Calu3 (cell line): ENCODE measurements at regions not wholly inside any gene's neighbourhood (a gene's known extent, or its start where the extent isn't known, plus 50 kb on each side); places are given as distances from the start of the nearest gene placed in this dataset.

Experiments used
- BruUV-seq: library from RNA; stranded (reverse); fragments of 400-500 nt; replicated peaks from 2 replicates; lab custom pipeline; 2021; lab: Mats Ljungman, UMichigan
- CTCF ChIA-PET: fragments of 300-600 bp; sonication (Branson Sonifier 250); formaldehyde crosslinking; loops from one replicate; lab custom pipeline; 2022; ENCODE audit warnings: antibody characterized with exemption; lab: Charles Lee
- DNase-seq: peaks from one replicate; pipeline ENCODE4 v3.0.0; 2022
- H3K27ac Mint-ChIP-seq: one replicate; pipeline ENCODE4 v1.8.0; 2022; ENCODE audit warnings: mixed read lengths; ENCODE audit not compliant: unreplicated experiment
- H3K27me3 Mint-ChIP-seq: one replicate; pipeline ENCODE4 v1.8.0; 2022; ENCODE audit warnings: mixed read lengths; ENCODE audit not compliant: unreplicated experiment
- H3K36me3 Mint-ChIP-seq: one replicate; pipeline ENCODE4 v1.8.0; 2022; ENCODE audit warnings: mild to moderate bottlenecking, moderate library complexity, mixed read lengths; ENCODE audit not compliant: insufficient read depth, unreplicated experiment
- H3K4me1 Mint-ChIP-seq: one replicate; pipeline ENCODE4 v1.8.0; 2022; ENCODE audit warnings: mild to moderate bottlenecking, low read depth, mixed read lengths; ENCODE audit not compliant: unreplicated experiment
- H3K4me3 Mint-ChIP-seq: one replicate; pipeline ENCODE4 v1.8.0; 2022; ENCODE audit warnings: mild to moderate bottlenecking, low read depth, moderate library complexity, mixed read lengths; ENCODE audit not compliant: unreplicated experiment
- H3K9me3 Mint-ChIP-seq: one replicate; pipeline ENCODE4 v1.8.0; 2022; ENCODE audit warnings: low read depth, mixed read lengths; ENCODE audit not compliant: unreplicated experiment
- intact Hi-C: fragments of 100-400 bp; cut with micrococcal nuclease; formaldehyde crosslinking; loops from one replicate; pipeline ENCODE4 v1.10.0; 2022; ENCODE audit not compliant: unreplicated experiment
- TF ChIP-seq, protein P1 (sequence below): fragments of 200-600 bp; IDR thresholded peaks from one replicate; pipeline ENCODE4 v1.8.0; 2022; ENCODE audit warnings: antibody characterized with exemption; ENCODE audit not compliant: unreplicated experiment

DNA sequence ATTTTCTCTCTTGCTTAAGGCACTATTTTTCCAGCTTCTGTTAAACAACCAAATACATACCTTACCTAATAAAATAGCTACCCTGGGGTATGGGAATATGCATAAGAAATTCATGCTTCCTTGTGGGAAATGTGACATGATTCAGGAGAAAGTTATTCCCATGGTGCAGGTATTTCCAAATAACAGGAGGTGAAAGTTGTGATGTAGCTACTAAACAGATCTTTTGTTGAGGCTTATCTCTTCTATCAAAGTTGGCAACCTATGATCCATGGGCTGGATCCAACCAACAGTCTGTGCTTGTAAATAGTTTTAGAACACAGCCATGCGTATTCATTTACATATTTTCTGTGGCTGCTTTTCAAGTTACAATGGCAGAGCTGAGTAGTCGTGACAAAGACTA is 177.8 kb upstream of the NBEA start:
- no peaks in the 10 kb centered on the region for H3K36me3 Mint-ChIP-seq
- no peak for DNase-seq
- no TSS peak for BruUV-seq
- CTCF ChIA-PET: no interaction called here
- H3K27ac Mint-ChIP-seq: no peak overlapping the region
- intact Hi-C loops: no loop called here
- H3K27me3 Mint-ChIP-seq: no peaks in the 10 kb centered on the region
- TF ChIP-seq, protein P1, sequence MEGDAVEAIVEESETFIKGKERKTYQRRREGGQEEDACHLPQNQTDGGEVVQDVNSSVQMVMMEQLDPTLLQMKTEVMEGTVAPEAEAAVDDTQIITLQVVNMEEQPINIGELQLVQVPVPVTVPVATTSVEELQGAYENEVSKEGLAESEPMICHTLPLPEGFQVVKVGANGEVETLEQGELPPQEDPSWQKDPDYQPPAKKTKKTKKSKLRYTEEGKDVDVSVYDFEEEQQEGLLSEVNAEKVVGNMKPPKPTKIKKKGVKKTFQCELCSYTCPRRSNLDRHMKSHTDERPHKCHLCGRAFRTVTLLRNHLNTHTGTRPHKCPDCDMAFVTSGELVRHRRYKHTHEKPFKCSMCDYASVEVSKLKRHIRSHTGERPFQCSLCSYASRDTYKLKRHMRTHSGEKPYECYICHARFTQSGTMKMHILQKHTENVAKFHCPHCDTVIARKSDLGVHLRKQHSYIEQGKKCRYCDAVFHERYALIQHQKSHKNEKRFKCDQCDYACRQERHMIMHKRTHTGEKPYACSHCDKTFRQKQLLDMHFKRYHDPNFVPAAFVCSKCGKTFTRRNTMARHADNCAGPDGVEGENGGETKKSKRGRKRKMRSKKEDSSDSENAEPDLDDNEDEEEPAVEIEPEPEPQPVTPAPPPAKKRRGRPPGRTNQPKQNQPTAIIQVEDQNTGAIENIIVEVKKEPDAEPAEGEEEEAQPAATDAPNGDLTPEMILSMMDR: no peak
- H3K9me3 Mint-ChIP-seq: no peaks in the 10 kb centered on the region
- peaks cover 8% of the 10 kb centered on the region for H3K4me1 Mint-ChIP-seq
- H3K4me3 Mint-ChIP-seq: no peak overlapping the region

DNA sequence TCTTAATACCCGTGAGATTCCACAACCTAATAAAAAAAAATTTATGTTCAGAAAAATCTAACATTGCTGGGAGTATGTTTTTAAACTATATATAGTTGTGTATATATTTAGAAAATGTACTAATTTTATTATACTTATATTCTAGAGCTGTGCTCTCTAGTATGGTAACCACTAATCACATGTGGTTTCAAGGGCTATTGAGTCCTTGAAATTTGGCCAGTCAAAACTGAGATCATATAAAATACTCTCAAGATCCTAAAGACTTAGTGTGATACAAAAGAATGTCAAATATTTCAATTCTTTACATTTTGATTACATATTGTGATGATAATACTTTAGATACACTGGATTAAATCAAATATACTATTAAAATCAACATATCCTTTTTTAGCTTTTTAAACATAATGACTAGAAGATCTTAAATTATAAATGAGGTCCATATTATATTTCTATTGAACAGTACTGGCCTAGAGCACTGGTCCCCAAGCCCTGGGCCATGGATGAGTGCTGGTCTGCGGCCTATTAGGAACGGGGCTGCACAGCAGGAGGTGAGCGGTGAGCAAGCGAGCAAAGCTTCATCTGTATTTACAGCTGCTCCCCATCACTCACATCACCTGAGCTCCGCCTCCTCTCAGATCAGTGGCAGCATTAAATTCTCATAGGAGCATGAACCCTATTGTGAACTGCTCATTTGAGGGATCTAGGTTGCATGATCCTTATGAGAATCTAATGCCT is 176.5 kb upstream of the NBEA start:
- TF ChIP-seq, protein P1: no peak
- H3K27ac Mint-ChIP-seq: no peak overlapping the region
- peaks cover 8% of the 10 kb centered on the region for H3K4me1 Mint-ChIP-seq
- CTCF ChIA-PET: no interaction called here
- no peaks in the 10 kb centered on the region for H3K9me3 Mint-ChIP-seq
- no peaks in the 10 kb centered on the region for H3K27me3 Mint-ChIP-seq
- intact Hi-C loops: no loop called here
- BruUV-seq: no TSS peak
- H3K4me3 Mint-ChIP-seq: no peak overlapping the region
- no peak for DNase-seq
- no peaks in the 10 kb centered on the region for H3K36me3 Mint-ChIP-seq

DNA sequence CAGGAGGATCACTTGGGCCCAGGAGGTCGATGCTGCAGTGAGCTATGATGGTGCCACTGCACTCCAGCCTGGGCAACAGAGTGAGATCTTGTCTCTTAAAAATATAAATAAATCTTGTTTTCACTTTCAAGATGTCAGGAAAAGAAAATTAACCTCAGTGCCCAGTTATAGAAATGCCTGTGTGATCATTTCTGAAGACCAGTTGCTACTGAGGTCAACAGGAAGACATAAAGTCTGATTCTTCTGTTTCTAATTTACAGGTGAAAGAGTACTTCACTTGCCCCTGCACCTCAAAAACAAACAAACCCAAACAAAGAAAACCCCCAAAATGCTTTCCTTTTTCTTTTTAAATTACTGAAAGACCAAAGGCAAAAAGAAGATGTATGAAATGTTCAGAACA is 174.3 kb upstream of the NBEA start:
- H3K4me3 Mint-ChIP-seq: no peak overlapping the region
- DNase-seq: no peak
- intact Hi-C loops: no loop called here
- H3K36me3 Mint-ChIP-seq: no peaks in the 10 kb centered on the region
- no peak overlapping the region for H3K27ac Mint-ChIP-seq
- no TSS peak for BruUV-seq
- TF ChIP-seq, protein P1: no peak
- peaks cover 2% of the 10 kb centered on the region for H3K9me3 Mint-ChIP-seq
- H3K27me3 Mint-ChIP-seq: no peaks in the 10 kb centered on the region
- no peaks in the 10 kb centered on the region for H3K4me1 Mint-ChIP-seq
- CTCF ChIA-PET: no interaction called here

- DNase-seq: no peak
- Mint-ChIP-seq H3K4me3 (no peak overlapping the region), H3K4me1 (no peaks in the 10 kb centered on the region), H3K27me3 (no peaks in the 10 kb centered on the region), H3K36me3 (no peaks in the 10 kb centered on the region), H3K27ac (no peak overlapping the region), H3K9me3 (peaks cover 2% of the 10 kb centered on the region)
- intact Hi-C loops: no loop called here
- CTCF ChIA-PET: no interaction called here
- TF ChIP-seq, protein P1: no peak
- BruUV-seq: no TSS peak
These were observed 169.9 kb upstream of the NBEA start for GRCh38 chr13:34772206-34772605.
